ENCODE measurements at regions not wholly inside any gene's neighbourhood (a gene's known extent, or its start where the extent isn't known, plus 50 kb on each side); places are given as distances from the start of the nearest gene placed in this dataset.

DNA sequence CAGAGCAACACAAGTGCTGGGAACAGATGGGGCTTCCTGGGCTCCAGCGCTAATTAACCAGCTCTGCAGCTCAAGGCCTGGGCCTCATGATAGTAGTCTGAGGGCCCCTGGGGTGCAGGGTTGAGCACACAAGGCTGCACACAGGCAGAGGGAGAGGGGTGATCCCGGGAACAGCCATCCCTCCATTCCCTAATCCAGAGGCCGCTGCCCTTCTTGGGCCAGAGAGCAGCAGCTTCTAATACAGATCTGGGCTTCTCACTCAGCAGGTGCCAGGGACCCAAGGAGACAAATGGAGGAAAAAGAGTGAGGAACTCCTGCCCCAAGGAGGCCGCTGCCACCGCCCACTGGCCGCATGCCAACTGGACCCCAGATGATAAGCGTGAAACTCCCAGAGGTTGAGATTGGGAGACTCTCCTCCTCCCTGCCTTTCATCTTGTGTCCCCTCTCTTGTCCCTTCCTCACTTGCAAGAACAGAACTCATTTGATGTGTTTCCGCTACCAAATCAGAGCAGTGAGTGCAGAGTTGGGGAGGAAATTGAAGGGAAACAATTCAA, 58.0 kb upstream of the IFNAR2 start:
- H3K9ac ChIP-seq (ENCODE audit: insufficient read length, low read depth): no peak overlapping the region
- no peak overlapping the region for H3K4me3 ChIP-seq (ENCODE audit: insufficient read length, low read depth)
- H3K4me1 ChIP-seq (ENCODE audit: insufficient read depth, insufficient read length): peaks cover 3% of the 10 kb centered on the region
- no peaks in the 10 kb centered on the region for H3K9me3 ChIP-seq (ENCODE audit: insufficient read depth, low read length)
- H3K36me3 ChIP-seq (ENCODE audit: insufficient read depth, insufficient read length, low read length): no peaks in the 10 kb centered on the region
- TF ChIP-seq ZNF274 (IDR thresholded peaks at IDR 0.05; ENCODE audit: low read depth, low read length) (no peak), SUZ12 (IDR thresholded peaks at IDR 0.05; ENCODE audit: extremely low read depth, insufficient read depth, insufficient read length) (no peak), YY1 (IDR thresholded peaks at IDR 0.05; ENCODE audit: insufficient read depth, insufficient read length) (no peak)
- peaks cover 7% of the 10 kb centered on the region for H3K27me3 ChIP-seq (ENCODE audit: insufficient read depth, insufficient read length)
- no peak for DNase-seq (ENCODE audit: low read depth, low spot score)

DNA sequence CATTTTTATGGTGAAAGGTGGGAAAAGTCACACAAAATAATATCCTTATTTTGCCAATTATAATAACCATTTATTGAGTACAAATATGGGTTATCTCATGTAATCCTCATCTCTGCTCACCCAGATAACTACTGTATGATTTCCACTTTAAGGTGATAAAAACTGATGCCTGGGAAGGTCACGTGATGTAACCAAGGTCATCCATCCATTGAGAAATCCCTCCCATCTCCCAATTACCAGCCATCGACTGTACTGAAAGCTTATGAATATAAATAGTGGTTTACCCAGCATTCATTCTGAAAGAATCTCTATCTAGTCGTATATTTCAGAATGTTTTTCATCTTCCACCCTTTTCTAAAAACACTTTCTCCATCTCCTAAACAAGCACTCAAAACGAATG, 55.0 kb upstream of the IFNAR2 start:
- H3K27me3 ChIP-seq (ENCODE audit: insufficient read depth, insufficient read length): peaks cover 6% of the 10 kb centered on the region
- peaks cover 3% of the 10 kb centered on the region for H3K4me1 ChIP-seq (ENCODE audit: insufficient read depth, insufficient read length)
- H3K4me3 ChIP-seq (ENCODE audit: insufficient read length, low read depth): no peak overlapping the region
- DNase-seq (ENCODE audit: low read depth, low spot score): no peak
- H3K36me3 ChIP-seq (ENCODE audit: insufficient read depth, insufficient read length, low read length): no peaks in the 10 kb centered on the region
- H3K9ac ChIP-seq (ENCODE audit: insufficient read length, low read depth): no peak overlapping the region
- TF ChIP-seq YY1 (IDR thresholded peaks at IDR 0.05; ENCODE audit: insufficient read depth, insufficient read length): no peak
- TF ChIP-seq ZNF274 (IDR thresholded peaks at IDR 0.05; ENCODE audit: low read depth, low read length): no peak
- no peak for TF ChIP-seq SUZ12 (IDR thresholded peaks at IDR 0.05; ENCODE audit: extremely low read depth, insufficient read depth, insufficient read length)
- H3K9me3 ChIP-seq (ENCODE audit: insufficient read depth, low read length): no peaks in the 10 kb centered on the region
